ENCODE measurements at regions not wholly inside any gene's neighbourhood (a gene's known extent, or its start where the extent isn't known, plus 50 kb on each side); places are given as distances from the start of the nearest gene placed in this dataset.

DNA sequence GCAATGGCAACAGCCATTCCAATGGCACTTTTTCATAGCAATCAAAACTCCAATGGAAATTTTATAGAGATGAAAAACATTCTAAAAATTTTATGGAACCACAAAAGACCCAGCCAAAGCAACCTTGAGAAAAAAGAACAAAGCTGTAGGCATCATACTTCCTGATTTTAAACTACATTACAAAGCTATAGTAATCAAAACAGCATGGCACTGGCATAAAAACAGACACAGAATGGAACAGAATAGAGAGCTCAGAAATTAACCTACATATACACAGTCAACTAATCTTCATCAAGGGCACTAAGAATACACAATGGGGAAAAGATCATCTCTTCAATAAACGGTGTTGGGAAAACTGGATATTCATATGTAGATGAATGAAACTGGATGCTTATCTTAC is 401.5 kb downstream of the NPHP4 start:
- Mint-ChIP-seq H3K27ac (no peak overlapping the region), H3K27me3 (peaks cover 4% of the 10 kb centered on the region), H3K9me3 (ENCODE audit: insufficient read depth) (peaks cover 8% of the 10 kb centered on the region), H3K4me1 (no peaks in the 10 kb centered on the region), H3K4me3 (no peak overlapping the region)
- ATAC-seq (ENCODE audit: low read depth) (no peak), DNase-seq (no peak)
- H3K4me2 ChIP-seq (replicated peaks; ENCODE audit: low read depth, low read length, poor library complexity, severe bottlenecking): no peak overlapping the region
- no peaks in the 10 kb centered on the region for H3K36me3 ChIP-seq (replicated peaks in 1 of 2; ENCODE audit: control extremely low read depth in 1 of 2, control insufficient read depth in 1 of 2, extremely low read depth in 1 of 2, insufficient read depth in 2 of 2, low read length in 1 of 2)
- no peaks in the 10 kb centered on the region for H4K20me1 ChIP-seq (ENCODE audit: control insufficient read depth, insufficient read depth, low read length, poor library complexity, severe bottlenecking)
- H3K9me3 ChIP-seq (ENCODE audit: control extremely low read depth in 1 of 3, control insufficient read depth in 2 of 3, insufficient read depth in 1 of 3, low read length in 2 of 3): peaks cover 0 to 13% (median 10%) of the 10 kb centered on the region in 3 donors
- ChIA-PET POLR2A (no interaction called here), CTCF (no interaction called here)
- intact Hi-C loops (cut with micrococcal nuclease): no loop called here
- no peak overlapping the region for H3K4me3 ChIP-seq (ENCODE audit: control extremely low read depth in 1 of 5, extremely low read depth in 1 of 5, insufficient read depth in 1 of 5, low read depth in 2 of 5, low read length in 4 of 5)
- H3K27ac ChIP-seq (ENCODE audit: low read length in 2 of 2): no peak overlapping the region
- TF ChIP-seq EZH2 (IDR thresholded peaks at IDR 0.05; ENCODE audit: borderline replicate concordance, insufficient read depth, low read depth, low read length, poor library complexity, severe bottlenecking): no peak
- TF ChIP-seq, protein P1, sequence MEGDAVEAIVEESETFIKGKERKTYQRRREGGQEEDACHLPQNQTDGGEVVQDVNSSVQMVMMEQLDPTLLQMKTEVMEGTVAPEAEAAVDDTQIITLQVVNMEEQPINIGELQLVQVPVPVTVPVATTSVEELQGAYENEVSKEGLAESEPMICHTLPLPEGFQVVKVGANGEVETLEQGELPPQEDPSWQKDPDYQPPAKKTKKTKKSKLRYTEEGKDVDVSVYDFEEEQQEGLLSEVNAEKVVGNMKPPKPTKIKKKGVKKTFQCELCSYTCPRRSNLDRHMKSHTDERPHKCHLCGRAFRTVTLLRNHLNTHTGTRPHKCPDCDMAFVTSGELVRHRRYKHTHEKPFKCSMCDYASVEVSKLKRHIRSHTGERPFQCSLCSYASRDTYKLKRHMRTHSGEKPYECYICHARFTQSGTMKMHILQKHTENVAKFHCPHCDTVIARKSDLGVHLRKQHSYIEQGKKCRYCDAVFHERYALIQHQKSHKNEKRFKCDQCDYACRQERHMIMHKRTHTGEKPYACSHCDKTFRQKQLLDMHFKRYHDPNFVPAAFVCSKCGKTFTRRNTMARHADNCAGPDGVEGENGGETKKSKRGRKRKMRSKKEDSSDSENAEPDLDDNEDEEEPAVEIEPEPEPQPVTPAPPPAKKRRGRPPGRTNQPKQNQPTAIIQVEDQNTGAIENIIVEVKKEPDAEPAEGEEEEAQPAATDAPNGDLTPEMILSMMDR (IDR thresholded peaks at IDR 0.05): no peak
- no peaks in the 10 kb centered on the region for H3K79me2 ChIP-seq (ENCODE audit: control insufficient read depth, insufficient read depth, low read length)
- no peak overlapping the region for H3K9ac ChIP-seq (ENCODE audit: low read length)
- H3K27me3 ChIP-seq (replicated peaks in 1 of 4; ENCODE audit: control extremely low read depth in 1 of 4, control insufficient read depth in 3 of 4, insufficient read depth in 4 of 4, low read length in 3 of 4): peaks cover 0 to 3% (median 0%) of the 10 kb centered on the region in 4 experiments
- no peaks in the 10 kb centered on the region for H3K4me1 ChIP-seq (ENCODE audit: control insufficient read depth in 2 of 2, insufficient read depth in 2 of 2, low read length in 2 of 2)
- no CpG with 5 or more reads among the region's 1 CpG for WGBS (ENCODE audit: insufficient coverage)
- H2AFZ ChIP-seq (ENCODE audit: insufficient read depth, low read depth, low read length, poor library complexity, severe bottlenecking): no peak overlapping the region

- Histone ChIP-seq H2AFZ (ENCODE audit: insufficient read depth, low read depth, low read length, poor library complexity, severe bottlenecking) (no peak overlapping the region), H3K9ac (ENCODE audit: low read length) (no peak overlapping the region), H3K36me3 (replicated peaks in 1 of 2; ENCODE audit: control extremely low read depth in 1 of 2, control insufficient read depth in 1 of 2, extremely low read depth in 1 of 2, insufficient read depth in 2 of 2, low read length in 1 of 2) (no peaks in the 10 kb centered on the region), H3K4me1 (ENCODE audit: control insufficient read depth in 2 of 2, insufficient read depth in 2 of 2, low read length in 2 of 2) (no peaks in the 10 kb centered on the region), H3K9me3 (ENCODE audit: control extremely low read depth in 1 of 3, control insufficient read depth in 2 of 3, insufficient read depth in 1 of 3, low read length in 2 of 3) (peaks cover 0 to 7% (median 5%) of the 10 kb centered on the region in 3 donors), H3K27me3 (replicated peaks in 1 of 4; ENCODE audit: control extremely low read depth in 1 of 4, control insufficient read depth in 3 of 4, insufficient read depth in 4 of 4, low read length in 3 of 4) (peaks cover 0 to 3% (median 0%) of the 10 kb centered on the region in 4 experiments), H3K4me2 (replicated peaks; ENCODE audit: low read depth, low read length, poor library complexity, severe bottlenecking) (no peak overlapping the region), H3K79me2 (ENCODE audit: control insufficient read depth, insufficient read depth, low read length) (no peaks in the 10 kb centered on the region), H3K27ac (ENCODE audit: low read length in 2 of 2) (no peak overlapping the region), H3K4me3 (ENCODE audit: control extremely low read depth in 1 of 5, extremely low read depth in 1 of 5, insufficient read depth in 1 of 5, low read depth in 2 of 5, low read length in 4 of 5) (no peak overlapping the region), H4K20me1 (ENCODE audit: control insufficient read depth, insufficient read depth, low read length, poor library complexity, severe bottlenecking) (no peaks in the 10 kb centered on the region)
- ATAC-seq (ENCODE audit: low read depth): no peak
- no peaks in the 10 kb centered on the region for H3K4me1 Mint-ChIP-seq
- H3K4me3 Mint-ChIP-seq: no peak overlapping the region
- ChIA-PET POLR2A (no interaction called here), CTCF (no interaction called here)
- TF ChIP-seq EZH2 (IDR thresholded peaks at IDR 0.05; ENCODE audit: borderline replicate concordance, insufficient read depth, low read depth, low read length, poor library complexity, severe bottlenecking): no peak
- TF ChIP-seq, protein P1 (IDR thresholded peaks at IDR 0.05): no peak
- H3K27me3 Mint-ChIP-seq: peaks cover 30% of the 10 kb centered on the region
- H3K9me3 Mint-ChIP-seq (ENCODE audit: insufficient read depth): peaks cover 8% of the 10 kb centered on the region
- H3K27ac Mint-ChIP-seq: no peak overlapping the region
- DNase-seq: no peak
- WGBS (ENCODE audit: insufficient coverage): 86% methylated on average over 3 of the region's 4 CpGs
- intact Hi-C loops (cut with micrococcal nuclease): no loop called here
Measured at GRCh38 chr1:5586629-5587028, 405.6 kb downstream of the NPHP4 start.
